ENCODE measurements at regions not wholly inside any gene's neighbourhood (a gene's known extent, or its start where the extent isn't known, plus 50 kb on each side); places are given as distances from the start of the nearest gene placed in this dataset.

- TF ChIP-seq, protein P1, sequence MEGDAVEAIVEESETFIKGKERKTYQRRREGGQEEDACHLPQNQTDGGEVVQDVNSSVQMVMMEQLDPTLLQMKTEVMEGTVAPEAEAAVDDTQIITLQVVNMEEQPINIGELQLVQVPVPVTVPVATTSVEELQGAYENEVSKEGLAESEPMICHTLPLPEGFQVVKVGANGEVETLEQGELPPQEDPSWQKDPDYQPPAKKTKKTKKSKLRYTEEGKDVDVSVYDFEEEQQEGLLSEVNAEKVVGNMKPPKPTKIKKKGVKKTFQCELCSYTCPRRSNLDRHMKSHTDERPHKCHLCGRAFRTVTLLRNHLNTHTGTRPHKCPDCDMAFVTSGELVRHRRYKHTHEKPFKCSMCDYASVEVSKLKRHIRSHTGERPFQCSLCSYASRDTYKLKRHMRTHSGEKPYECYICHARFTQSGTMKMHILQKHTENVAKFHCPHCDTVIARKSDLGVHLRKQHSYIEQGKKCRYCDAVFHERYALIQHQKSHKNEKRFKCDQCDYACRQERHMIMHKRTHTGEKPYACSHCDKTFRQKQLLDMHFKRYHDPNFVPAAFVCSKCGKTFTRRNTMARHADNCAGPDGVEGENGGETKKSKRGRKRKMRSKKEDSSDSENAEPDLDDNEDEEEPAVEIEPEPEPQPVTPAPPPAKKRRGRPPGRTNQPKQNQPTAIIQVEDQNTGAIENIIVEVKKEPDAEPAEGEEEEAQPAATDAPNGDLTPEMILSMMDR (IDR thresholded peaks at IDR 0.05), result no peak
- no peak for TF ChIP-seq POLR2A (IDR thresholded peaks at IDR 0.05)
Measured at GRCh38 chr6:168148231-168148849, 69.3 kb upstream of the FRMD1 start.

Data from ovary (tissue), 3 donors.